ENCODE measurements at regions not wholly inside any gene's neighbourhood (a gene's known extent, or its start where the extent isn't known, plus 50 kb on each side); places are given as distances from the start of the nearest gene placed in this dataset.

DNA sequence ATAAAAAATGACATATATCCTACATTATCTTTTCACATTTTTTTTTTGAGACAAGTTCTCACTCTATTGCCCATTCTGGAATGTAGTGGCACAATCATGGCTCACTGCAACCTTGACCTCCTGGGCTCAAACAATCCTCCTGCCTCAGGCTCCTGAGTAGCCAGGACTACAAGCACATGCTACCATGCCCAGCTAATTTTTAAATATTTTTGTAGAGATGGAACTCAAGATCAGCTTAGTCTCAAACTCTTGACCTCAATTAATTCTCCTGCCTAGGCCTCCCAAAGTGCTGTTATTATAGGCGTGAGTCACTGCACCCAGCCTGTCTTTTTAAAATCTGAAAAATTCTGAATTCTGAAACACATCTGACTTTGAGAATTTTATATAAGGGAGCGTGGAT, 241.9 kb upstream of the DCN start:
- no peak for DNase-seq (ENCODE audit: low spot score)

GRCh38 chr12:91423693-91424050, 241.1 kb upstream of the DCN start:
- TF ChIP-seq, protein P1, sequence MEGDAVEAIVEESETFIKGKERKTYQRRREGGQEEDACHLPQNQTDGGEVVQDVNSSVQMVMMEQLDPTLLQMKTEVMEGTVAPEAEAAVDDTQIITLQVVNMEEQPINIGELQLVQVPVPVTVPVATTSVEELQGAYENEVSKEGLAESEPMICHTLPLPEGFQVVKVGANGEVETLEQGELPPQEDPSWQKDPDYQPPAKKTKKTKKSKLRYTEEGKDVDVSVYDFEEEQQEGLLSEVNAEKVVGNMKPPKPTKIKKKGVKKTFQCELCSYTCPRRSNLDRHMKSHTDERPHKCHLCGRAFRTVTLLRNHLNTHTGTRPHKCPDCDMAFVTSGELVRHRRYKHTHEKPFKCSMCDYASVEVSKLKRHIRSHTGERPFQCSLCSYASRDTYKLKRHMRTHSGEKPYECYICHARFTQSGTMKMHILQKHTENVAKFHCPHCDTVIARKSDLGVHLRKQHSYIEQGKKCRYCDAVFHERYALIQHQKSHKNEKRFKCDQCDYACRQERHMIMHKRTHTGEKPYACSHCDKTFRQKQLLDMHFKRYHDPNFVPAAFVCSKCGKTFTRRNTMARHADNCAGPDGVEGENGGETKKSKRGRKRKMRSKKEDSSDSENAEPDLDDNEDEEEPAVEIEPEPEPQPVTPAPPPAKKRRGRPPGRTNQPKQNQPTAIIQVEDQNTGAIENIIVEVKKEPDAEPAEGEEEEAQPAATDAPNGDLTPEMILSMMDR (IDR thresholded peaks at IDR 0.05; ENCODE audit: extremely low read depth, missing control alignments): no peak
- DNase-seq (ENCODE audit: low spot score): no peak

More for the DNA sequence above, 241.9 kb upstream of the DCN start:
- TF ChIP-seq, protein P1 (IDR thresholded peaks at IDR 0.05; ENCODE audit: extremely low read depth, missing control alignments): no peak

- no peak for DNase-seq (ENCODE audit: low spot score)
- TF ChIP-seq, protein P1 (IDR thresholded peaks at IDR 0.05; ENCODE audit: extremely low read depth, missing control alignments): no peak
Observed at GRCh38 chr12:91422811-91423692, 240.4 kb upstream of the DCN start.

DNA sequence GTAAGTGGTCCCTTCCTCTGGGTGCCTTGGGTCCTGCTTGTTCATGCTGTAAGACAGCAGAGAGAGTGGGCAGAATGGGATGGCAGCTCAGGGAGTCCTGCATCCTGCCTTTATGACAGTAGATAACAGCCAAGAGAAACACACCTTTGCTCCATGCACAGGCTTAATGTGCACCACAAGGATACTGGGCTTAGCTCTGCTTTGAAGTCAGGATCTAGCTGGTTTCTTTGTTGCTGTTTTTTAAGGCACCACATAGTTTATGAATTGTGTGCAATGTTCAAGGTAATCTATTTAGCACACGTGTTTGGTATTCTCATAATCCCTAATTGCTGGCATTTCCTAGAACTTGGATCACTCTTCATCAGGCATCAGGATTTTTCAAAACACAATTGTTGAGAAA, 239.5 kb upstream of the DCN start:
- no peak for DNase-seq (ENCODE audit: low spot score)
- TF ChIP-seq, protein P1 (IDR thresholded peaks at IDR 0.05; ENCODE audit: extremely low read depth, missing control alignments): no peak

GRCh38 chr12:91419809-91420208, 237.2 kb upstream of the DCN start:
- TF ChIP-seq, protein P1 (IDR thresholded peaks at IDR 0.05; ENCODE audit: extremely low read depth, missing control alignments): no peak
- DNase-seq (ENCODE audit: low spot score): no peak

- TF ChIP-seq, protein P1 (IDR thresholded peaks at IDR 0.05; ENCODE audit: extremely low read depth, missing control alignments): no peak
- no peak for DNase-seq (ENCODE audit: low spot score)
Observed at GRCh38 chr12:91418221-91419090, 235.8 kb upstream of the DCN start.

GRCh38 chr12:91417650-91418049, 235.0 kb upstream of the DCN start:
- DNase-seq (ENCODE audit: low spot score): no peak
- TF ChIP-seq, protein P1 (IDR thresholded peaks at IDR 0.05; ENCODE audit: extremely low read depth, missing control alignments): no peak
